GM20000 (cell line): ENCODE measurements at regions not wholly inside any gene's neighbourhood (a gene's known extent, or its start where the extent isn't known, plus 50 kb on each side); places are given as distances from the start of the nearest gene placed in this dataset.
"Not testable (repeated sequence)": the region's sequence is repeated elsewhere in the genome, so short reads cannot be mapped to it uniquely, and the experiment has no call there.

Source experiments
- DNase-seq: peaks from one replicate; pipeline ENCODE4 v3.0.0; 2012; ENCODE audit warnings: low spot score
- CTCF ChIP-seq: IDR thresholded peaks from 2 replicates; pipeline ENCODE4 v1.5.1; 2012; ENCODE audit warnings: mild to moderate bottlenecking, control low read depth; ENCODE audit errors: extremely low read depth, missing control alignments

GRCh38 chr4:77525538-77525937, 80.1 kb upstream of the CXCL13 start:
- no peak for TF ChIP-seq CTCF
- DNase-seq = no peak

- DNase-seq = not testable (repeated sequence)
These were observed 77.7 kb upstream of the CXCL13 start for GRCh38 chr4:77527900-77528299.

- no peak for DNase-seq
- TF ChIP-seq CTCF = no peak
These were observed 67.5 kb upstream of the CXCL13 start for GRCh38 chr4:77538144-77538543.

- TF ChIP-seq CTCF = no peak
- no peak for DNase-seq
These were observed 67.0 kb upstream of the CXCL13 start for GRCh38 chr4:77538574-77539157.
